GM12878 (cell line): ENCODE measurements at regions not wholly inside any gene's neighbourhood (a gene's known extent, or its start where the extent isn't known, plus 50 kb on each side); places are given as distances from the start of the nearest gene placed in this dataset.

ENCODE experiments used
- ASH2L ChIP-seq: fragments of 300-600, 200-600 bp; sonication (generic); IDR thresholded peaks from 2 replicates; pipeline ENCODE4 v1.6.1; 2017; ENCODE audit warnings: low read depth, mild to moderate bottlenecking, borderline replicate concordance
- CTCF ChIP-seq, 3 experiments: IDR thresholded peaks in 2 of 3; conservative IDR thresholded peaks in 1 of 3; 2 replicates each; pipeline ENCODE4 v1.5.1; 2011; ENCODE audit warnings: low read depth in 3 of 3, low read length in 3 of 3, mild to moderate bottlenecking in 3 of 3, control low read depth in 2 of 3, moderate library complexity in 2 of 3, inconsistent platforms in 1 of 3, mixed read lengths in 1 of 3; ENCODE audit not compliant: control insufficient read depth in 2 of 3, insufficient read depth in 1 of 3; ENCODE audit errors: extremely low read depth in 1 of 3
- ELK1 ChIP-seq: IDR thresholded peaks from 2 replicates; pipeline ENCODE4 v1.6.1; 2012; ENCODE audit warnings: low read depth, low read length, improper control_type of control experiment
- EP300 ChIP-seq, 2 experiments: fragments of 150-350 bp in 1 of 2; IDR thresholded peaks; 2 replicates each; pipeline ENCODE4 v1.6.1; 2011 to 2012; ENCODE audit warnings: low read depth in 2 of 2, low read length in 2 of 2, borderline replicate concordance in 1 of 2, improper control_type of control experiment in 1 of 2, inconsistent platforms in 1 of 2; ENCODE audit not compliant: control insufficient read depth in 1 of 2
- GABPA ChIP-seq: IDR thresholded peaks from 2 replicates; pipeline ENCODE4 v1.6.1; 2014; ENCODE audit warnings: antibody characterized with exemption, low read depth, mild to moderate bottlenecking, inconsistent platforms
- MEF2B ChIP-seq: fragments of 450-650 bp; IDR thresholded peaks from 2 replicates; pipeline ENCODE4 v1.6.1; 2018; ENCODE audit warnings: mild to moderate bottlenecking, moderate library complexity; ENCODE audit not compliant: partially characterized antibody, poor library complexity, severe bottlenecking
- MTA3 ChIP-seq: IDR thresholded peaks from 2 replicates; pipeline ENCODE4 v1.6.1; 2012; ENCODE audit warnings: low read length, inconsistent platforms, borderline replicate concordance
- ZBTB4 ChIP-seq: fragments of 450-650 bp; formaldehyde crosslinking; IDR thresholded peaks from 2 replicates; pipeline ENCODE4 v1.4.0; 2022; ENCODE audit warnings: mild to moderate bottlenecking, moderate library complexity

- TF ChIP-seq CTCF (IDR thresholded peaks at IDR 0.05 in 2 of 3, conservative IDR thresholded peaks at IDR 0.05 in 1 of 3; ENCODE audit: control insufficient read depth in 2 of 3, extremely low read depth in 1 of 3, insufficient read depth in 1 of 3, low read depth in 3 of 3, low read length in 3 of 3) (no peak), MEF2B (no peak), MTA3 (no peak), ELK1 (no peak), ASH2L (no peak), GABPA (no peak), ZBTB4 (CRISPR knock-in tag) (no peak), EP300 (IDR thresholded peaks at IDR 0.05; ENCODE audit: borderline replicate concordance in 1 of 2, control insufficient read depth in 1 of 2, low read depth in 2 of 2, low read length in 2 of 2) (no peak)
Observed at GRCh38 chr10:83824099-83824498, 315.2 kb upstream of the GHITM start.
